ENCODE measurements at regions not wholly inside any gene's neighbourhood (a gene's known extent, or its start where the extent isn't known, plus 50 kb on each side); places are given as distances from the start of the nearest gene placed in this dataset.
A peak's percentile ranks its signal among the peaks of the same experiment; 100 is the strongest.
"Not testable (repeated sequence)": the region's sequence is repeated elsewhere in the genome, so short reads cannot be mapped to it uniquely, and the experiment has no call there.

DNA sequence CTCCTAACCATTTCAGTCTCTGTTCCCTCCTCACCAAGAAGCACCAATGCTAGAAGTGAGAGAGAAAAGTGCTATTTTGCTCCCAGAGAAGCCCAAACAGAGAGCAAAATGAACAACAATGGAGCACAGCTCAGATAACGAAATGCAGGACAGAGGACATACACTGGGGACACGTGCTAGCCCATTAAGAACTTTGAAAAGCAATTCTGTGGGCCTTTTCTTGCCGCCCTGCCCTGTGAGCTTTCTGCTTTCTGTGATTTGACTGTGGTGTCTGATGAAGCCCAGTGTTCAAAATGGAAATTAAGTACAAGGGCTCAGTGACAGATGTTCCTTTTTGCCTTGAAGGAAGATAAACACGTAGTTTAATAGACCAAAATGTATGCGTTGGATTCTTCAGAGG lies 130.8 kb downstream of the S1PR1 start:
- DNase-seq (ENCODE audit: low read depth) = no peak

DNA sequence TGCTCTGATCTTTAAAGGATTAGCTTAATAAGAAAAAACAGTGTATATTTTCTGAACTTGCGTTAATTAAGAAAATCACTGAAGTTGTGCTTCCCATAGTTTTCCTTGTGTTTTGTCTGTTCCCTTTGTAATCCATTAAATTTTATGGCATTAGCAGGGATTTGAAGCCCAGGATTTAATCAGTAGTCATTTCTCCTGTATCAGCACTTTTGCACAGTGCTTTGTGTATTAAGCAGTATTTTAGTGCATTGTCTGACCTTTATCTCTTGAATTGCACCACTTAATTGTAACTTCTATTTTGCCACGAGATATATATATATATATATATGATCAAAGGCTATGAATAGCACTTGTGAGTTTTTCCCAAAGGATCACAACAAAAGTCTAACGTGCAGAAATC lies 133.7 kb downstream of the S1PR1 start:
- DNase-seq (ENCODE audit: low read depth) = no peak

DNA sequence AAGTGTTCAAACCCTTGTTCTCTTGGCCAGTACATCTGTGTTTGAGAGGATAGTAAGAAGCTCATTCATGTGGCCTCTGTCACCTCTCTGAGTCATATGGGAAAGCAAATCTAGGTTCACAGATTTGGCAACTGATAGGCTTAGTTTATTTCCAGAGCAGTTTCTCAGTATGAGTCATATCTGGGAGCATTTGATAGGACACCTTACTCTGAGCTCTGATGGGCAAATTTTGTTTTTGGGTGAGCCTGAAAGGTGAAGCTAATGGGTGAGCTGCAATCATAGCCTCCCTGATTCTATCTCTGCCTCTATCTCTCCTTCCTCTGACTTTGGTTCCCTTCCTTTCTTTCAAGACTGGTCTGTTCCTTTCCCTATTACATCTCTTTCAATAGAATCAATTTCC lies 134.4 kb downstream of the S1PR1 start:
- DNase-seq (ENCODE audit: low read depth) = peak; percentile 73

DNA sequence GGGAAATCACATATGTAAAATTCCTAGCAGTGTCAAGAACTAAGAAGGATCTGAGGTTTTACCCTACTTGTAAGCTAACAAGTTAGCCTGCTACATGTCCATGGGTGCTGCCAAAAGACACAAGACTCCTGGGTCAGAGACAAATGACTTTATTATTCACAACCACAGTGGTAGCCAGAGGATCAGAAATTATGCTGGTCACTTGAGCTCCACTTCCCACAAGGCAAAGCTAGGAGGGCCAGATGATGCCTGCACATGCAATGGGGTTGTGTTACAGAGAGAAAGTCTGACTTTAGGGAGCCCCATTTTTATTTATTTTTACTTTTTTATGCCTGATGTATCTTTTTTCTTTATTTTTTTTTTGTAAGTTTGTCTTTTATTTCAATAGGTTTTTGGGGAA lies 136.8 kb downstream of the S1PR1 start:
- no peak for DNase-seq (ENCODE audit: low read depth)

DNA sequence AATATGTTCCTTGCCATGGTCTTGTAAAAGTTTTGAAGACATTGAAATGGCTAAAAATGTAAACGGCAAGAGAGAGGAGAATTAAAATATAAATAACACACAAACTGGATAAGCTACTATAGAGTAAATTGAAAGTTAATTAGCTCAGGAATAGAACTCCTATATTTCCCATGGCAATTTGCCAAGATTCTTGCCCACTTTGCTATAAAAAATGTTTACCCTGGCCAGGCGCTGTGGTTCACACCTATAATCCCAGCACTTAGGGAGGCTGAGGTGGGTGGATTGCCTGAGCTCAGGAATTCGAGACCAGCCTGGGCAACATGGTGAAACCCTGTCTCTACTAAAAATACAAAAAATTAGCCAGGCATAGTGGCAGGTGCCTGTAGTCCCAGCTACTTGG lies 138.6 kb downstream of the S1PR1 start:
- DNase-seq (ENCODE audit: low read depth) = not testable (repeated sequence)

DNA sequence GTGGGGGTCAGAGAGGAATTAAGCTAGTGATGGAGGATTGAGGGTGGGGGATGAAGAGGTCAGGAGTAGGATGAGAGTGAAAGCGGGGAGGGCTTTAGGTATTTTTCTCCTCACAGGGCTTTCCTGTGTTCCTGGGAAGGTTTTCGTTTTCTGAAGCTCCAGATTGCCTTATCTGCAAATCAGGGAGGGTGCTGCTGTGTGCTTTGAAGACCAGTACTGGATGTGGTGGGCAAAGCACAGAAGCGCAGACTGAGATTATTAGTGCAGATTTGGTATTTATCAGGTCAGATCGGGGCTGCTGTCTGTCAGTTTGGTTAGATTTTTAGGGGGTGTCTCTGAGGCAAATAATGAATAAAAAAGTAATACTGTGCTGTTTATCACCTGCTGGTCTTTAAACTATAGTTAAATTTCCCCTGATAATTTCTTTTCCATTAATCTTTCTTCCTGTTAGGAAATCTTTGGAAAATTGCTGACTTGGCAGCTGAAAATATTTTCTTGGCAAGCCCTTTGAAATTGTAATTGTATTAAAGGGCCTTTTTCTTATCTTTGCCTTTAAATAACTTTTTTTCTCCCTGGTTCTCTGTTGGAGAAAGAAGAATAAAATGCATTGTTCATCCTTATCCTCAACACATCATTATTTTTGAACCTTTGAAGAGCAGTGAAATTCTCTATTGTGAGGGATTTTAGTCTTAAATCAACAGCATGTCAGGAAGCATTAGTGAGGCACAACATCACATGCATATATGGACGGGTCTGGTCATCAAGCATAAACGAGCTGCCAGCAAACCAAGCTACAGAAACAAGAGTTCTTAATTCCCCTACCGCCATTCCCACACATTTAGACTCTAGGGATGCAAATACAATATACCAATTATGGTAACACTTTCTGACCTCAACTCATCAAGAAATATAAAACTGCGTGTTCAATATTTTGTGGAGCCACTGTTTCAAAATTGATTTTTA lies 139.6 kb downstream of the S1PR1 start:
- DNase-seq (ENCODE audit: low read depth) = no peak

DNA sequence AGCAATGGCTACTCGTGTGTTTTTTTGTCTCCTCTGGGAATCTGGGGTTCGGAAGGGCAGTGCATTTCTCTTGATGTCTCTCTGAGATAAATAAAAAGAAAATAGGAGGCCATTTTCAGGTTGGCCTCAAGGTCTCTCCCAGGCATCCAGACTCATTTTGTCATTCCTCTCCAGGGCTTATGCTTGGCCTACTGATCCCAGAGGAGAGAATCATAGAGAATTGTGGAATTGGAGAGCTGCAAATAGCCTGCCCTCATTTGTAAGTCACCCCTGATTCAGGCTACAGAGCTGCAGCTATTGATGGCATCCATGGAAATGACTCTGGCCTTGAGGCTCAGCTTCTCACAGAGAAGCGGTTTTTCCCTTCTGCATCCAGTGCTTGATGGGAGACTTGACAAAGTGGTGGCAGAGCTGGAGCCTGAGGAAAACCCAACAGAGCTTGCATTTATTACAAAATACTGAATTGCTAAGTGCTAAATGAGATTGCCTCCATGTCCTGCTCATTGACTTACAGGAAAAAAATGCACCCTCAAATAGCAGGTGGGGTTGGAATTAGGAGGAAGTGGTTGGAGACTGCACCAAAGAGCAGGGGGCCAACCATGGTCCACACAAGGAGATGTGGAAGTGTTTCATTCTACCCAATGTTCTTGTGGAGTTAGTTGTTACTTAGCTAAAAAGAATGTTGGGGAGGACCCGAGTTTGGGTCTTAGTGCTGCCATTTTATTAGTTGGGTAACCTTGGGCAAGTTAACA lies 140.4 kb downstream of the S1PR1 start:
- DNase-seq (ENCODE audit: low read depth) = no peak

DNA sequence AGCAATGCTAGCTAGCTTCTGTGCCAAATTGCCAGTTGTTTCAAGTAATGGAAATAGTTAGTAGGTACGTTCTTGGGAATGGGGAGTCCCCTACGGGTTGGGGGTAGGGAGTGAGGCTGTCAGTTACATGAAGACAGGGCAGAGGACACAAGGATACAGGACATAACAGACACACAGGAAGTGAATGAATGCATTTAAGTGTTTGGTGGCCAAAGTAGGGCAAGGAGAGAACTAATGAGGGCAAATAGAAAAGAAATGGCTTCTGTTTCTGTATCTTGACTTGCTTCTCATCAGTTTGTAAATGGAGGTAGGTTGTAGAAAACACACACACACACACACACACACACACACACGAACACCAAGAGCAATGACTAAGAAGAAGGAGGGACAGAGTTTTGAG lies 142.2 kb downstream of the S1PR1 start:
- DNase-seq (ENCODE audit: low read depth) = no peak

DNA sequence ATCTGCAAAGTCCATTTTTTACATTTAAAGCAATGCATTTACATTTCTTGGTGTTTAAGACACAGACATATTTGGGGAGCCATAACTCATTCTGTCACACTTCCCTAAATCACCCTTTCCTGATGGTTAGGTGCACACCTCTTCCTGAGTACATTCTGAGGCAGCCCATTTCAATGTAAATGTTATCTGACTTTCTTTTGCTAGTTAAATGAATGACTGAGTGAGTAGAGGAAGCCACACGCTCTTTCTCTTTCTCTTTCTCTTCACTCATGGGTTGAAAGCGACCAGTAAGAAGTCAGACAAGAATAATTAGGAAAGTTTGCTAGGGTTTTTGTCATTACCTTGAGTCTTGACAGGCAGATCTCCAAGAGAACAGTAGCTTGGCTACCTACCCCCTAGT lies 143.1 kb downstream of the S1PR1 start:
- DNase-seq (ENCODE audit: low read depth) = no peak

DNA sequence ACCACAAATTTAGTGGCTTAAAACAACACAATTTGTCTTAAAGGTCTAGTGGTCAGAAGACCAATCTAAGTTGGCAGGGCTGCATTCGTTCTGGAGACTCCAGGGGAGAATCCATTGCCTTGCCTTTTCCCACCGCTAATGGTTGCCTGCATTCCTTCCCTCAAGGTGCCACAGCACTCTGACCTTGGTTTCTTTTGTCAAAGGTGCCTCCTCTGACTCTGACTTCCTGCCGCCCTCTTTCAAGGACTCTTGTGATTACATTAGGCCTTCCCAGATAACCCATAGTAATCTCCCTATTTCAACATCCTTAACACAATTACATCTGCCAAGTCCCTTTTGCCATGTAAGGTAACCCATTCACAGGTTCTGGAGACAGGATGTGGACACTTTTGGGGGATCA lies 145.3 kb downstream of the S1PR1 start:
- no peak for DNase-seq (ENCODE audit: low read depth)

DNA sequence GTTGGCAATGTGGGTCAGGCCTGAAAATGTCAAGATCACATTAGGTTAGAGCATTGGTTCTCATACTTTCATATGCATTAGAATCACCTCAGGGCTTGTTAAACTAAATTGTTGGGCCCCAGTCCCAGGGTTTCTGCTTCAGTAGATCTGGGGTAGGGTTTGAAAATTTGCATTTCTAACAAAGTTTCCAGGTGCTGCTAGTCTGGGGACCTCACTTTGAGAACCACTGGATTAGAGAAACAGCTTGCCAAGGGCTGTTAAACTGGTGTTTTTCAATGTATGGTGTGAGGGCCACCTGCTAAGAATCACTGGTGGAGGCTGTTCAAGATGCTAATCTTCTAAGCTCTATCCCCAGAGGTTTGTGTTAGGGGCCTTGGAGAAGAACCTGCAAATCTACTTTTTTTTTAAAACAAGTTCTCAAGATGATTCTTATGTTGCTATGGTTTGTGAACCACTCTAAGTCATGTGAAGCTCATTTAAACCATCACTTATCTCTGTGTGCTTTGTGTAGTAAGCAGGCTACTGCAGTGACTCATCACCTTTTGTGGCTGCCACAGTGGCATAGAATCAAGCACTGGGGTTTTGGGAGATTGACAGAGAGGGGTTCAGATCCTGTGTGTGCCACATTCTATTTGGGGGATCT lies 152.2 kb downstream of the S1PR1 start:
- DNase-seq (ENCODE audit: low read depth) = no peak

DNA sequence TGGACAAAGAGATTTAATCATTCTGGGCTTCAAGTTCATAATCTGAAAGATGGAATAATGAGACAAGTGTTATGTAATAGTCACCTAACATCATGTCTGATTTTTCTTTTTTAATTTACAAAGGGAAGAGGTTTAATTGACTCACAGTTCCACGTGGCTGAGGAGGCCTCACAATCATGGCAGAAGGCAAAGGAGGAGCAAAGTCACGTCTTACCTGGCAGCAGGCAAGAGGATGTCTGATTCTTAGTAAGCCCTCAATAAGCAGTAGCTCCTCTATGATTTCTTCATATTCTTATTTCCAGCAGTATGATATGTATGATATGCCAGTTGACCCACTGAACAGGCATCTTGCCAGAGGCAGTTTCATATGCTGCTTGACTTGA lies 152.7 kb downstream of the S1PR1 start:
- no peak for DNase-seq (ENCODE audit: low read depth)

DNA sequence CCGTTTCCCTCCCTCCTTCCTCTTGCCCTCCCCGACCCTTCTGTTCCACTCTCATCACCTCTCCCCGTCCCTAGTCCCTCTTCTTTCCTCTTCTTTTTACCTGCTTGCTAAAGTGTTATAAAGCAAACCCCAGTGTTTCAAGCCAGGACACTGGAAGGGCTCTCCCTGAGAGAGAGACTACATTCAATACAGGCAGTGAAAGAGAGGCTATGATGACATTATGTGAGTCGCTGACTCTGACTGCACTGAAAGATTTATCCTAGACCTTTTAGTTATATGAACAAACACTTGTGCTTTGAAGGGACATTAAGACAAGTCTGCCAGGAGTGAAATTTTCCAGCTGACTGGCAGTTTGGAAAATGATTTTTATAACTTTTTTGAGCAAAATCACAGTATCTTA lies 155.7 kb downstream of the S1PR1 start:
- DNase-seq (ENCODE audit: low read depth) = peak; percentile 13

DNA sequence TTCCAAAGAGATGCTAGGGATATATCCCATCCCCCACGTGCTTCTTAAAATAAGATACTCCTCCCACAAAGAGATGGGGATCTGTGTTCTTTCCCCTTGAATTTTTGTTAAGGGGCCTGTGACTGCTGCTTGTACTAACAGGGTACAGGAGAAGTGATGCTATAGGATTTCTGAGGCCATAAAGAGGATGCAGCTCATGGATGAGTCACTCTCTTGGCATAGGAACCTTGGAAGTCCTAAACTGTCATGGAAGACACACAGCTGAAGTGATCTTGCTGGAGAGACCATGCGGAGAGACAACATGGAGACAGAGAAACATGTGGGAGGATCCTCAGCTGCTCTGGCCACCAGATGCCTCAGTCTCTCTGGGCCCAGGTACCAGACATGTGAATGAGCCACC lies 157.2 kb downstream of the S1PR1 start:
- DNase-seq (ENCODE audit: low read depth) = peak; percentile 1

DNA sequence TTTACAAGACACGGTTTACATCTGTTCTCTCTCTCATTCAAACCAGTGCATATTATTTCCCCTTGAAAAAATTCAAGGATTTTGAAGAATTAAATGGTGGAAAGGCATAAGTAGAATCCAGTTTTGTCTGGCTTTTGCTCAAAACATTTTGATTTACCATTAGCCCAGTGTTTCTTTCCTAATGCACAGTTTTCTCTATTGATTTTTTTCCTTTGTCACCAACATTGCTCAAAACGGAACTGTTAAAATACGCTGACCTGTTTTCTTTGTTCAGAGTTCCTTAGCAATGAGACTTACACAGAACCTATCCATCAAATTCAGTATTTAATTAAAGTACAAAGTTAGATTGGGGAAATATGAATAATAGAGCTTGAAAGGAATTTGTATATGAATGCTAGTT lies 162.4 kb downstream of the S1PR1 start:
- no peak for DNase-seq (ENCODE audit: low read depth)

DNA sequence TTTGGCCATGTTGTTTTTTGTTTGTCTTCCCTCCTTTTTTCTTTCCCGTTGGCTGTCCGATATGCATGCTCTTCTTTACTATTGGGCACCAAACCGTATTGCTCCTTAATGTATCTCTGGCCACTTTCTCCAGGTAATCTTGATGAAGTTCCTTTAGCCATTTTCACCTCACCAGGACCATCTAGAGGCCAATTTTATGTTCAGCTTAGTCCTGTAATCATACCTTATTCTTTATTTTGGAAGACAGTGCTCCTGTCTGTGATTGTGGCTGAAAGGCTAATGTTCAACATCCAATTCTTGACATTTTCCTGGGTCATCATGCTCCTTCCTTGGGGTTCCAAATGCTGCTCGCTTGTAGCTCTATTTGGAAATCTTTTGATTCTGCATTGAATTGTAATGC lies 169.5 kb downstream of the S1PR1 start:
- no peak for DNase-seq (ENCODE audit: low read depth)

DNA sequence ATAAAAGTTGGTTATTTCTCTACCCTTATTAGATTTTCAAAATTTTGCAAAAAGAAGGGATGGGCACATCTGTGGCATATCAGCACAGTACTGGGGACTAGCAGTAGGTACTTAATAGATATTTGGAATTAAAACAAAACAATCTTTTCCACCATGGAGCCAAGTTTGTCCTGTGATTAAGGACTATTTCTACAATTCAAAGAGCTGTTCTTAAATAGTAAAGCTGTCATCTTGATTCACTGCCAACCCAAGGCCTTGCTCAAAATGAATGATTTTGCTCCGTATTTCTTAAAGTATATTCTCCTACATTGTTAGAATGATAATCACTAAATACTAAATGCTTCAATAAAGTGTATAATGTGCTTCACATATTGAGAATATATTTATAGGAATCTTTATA lies 169.9 kb downstream of the S1PR1 start:
- DNase-seq (ENCODE audit: low read depth) = no peak

DNA sequence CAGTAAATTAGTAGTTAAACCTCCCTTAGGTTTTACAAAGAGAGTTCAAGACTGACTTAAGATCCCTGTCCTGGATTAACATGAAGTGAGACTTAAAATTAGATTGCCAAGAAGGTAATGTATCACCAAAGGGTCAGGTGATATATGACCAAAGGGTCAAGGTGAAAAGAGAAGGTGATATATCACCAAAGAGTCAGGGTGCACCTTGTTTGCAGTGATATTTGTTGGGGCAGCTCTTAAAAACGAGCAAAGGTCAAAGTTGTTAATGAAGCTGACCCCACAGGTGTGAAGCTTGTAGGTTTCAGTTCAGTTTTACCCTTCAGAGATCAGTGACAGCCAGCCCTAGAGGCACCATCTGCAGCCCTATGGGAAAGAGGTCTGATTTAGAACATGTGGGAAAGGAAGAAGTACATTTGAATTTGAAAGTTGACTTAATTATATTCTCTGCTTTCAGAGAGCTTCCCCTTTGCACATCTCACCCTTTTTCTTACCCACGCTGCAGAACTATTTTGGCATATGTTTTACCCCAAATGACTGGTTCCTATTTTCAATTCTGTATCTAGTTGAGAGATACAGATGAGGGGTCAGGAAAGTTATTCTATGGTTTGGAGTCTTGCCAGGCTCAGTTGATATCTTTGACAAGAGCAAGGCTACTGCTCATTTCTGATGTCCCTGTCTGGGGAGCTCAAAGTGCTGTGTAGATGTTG lies 170.8 kb downstream of the S1PR1 start:
- DNase-seq (ENCODE audit: low read depth) = no peak

DNA sequence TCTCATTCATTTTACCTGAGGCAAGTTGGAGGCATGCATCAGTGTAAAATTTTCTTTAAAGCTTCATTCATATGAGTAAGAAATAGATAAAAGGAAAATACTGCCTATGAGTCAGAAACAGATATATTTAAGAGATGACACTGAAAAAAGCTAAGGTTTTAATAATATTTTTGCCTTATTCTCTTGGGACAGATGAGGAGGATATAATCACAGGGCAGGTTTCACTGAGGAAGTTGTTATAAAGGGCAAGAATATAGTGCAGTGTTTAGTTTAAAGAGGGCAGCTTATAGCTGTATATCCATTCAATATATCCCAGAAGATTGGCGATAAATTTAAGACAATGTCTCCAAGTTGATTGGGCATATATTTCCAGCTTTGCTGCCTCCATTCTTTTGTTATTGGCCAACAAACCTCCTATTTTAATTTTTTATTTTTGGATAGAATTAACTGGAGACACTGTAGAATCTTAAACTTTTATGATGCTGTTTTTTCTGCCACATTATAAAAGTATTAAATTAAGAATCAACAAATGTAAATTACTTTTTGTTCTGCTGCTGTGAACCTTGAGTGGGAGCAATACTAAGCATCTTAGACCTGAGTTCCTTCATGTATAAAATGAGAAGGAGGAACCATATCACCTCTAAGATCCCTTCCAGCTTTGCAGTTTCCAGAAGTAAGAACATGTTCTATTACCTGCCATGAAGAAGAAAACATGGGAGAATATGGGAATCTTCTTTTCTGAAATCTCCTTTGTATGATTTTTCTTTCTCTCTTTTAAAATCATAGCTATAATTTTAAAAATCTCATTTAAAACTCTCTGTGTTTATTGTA lies 171.6 kb downstream of the S1PR1 start:
- no peak for DNase-seq (ENCODE audit: low read depth)

DNA sequence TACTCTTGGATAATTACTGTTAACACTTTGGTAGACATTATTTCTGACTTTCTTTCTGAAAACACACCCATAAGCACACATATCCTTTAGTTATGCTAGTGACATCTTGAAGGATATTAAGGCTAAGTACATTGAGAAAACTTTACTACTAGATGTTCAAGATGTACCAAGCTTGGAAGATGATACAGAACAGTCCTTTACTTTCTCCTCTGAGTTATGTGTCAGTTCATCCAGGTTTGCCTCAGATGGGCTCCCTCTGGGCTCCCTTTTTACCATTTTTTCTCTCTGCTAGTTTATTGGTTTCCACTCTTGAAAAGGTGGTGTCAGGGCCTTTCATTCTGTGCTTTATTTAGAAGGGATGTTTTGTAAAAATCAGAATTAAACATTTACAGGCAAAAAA lies 172.3 kb downstream of the S1PR1 start:
- no peak for DNase-seq (ENCODE audit: low read depth)
